ENCODE measurements at regions not wholly inside any gene's neighbourhood (a gene's known extent, or its start where the extent isn't known, plus 50 kb on each side); places are given as distances from the start of the nearest gene placed in this dataset.

- no peak for DNase-seq (ENCODE audit: low read depth)
- TF ChIP-seq CTCF (IDR thresholded peaks at IDR 0.05; ENCODE audit: low read depth, low read length, missing control alignments): peak; percentile 32
- in situ Hi-C loops (cut with HindIII; ENCODE audit: low sequenced_read_pairs): loop anchor here (5.0 kb wide), 1 partner anchor 46 kb away; no protein-coding TSS in a partner anchor
- H3K4me3 ChIP-seq (ENCODE audit: low read depth, low read length): no peak overlapping the region
Observed at GRCh38 chr13:32911506-32911905, 104.7 kb upstream of the KL start.

- in situ Hi-C loops (cut with HindIII; ENCODE audit: low sequenced_read_pairs): loop anchor here (5.0 kb wide), 1 partner anchor 43 kb away; no protein-coding TSS in a partner anchor
- no peak for TF ChIP-seq CTCF (IDR thresholded peaks at IDR 0.05; ENCODE audit: low read depth, low read length, missing control alignments)
- no peak overlapping the region for H3K4me3 ChIP-seq (ENCODE audit: low read depth, low read length)
- DNase-seq (ENCODE audit: low read depth): no peak
Observed at GRCh38 chr13:32914686-32915085, 101.5 kb upstream of the KL start.

- no peak overlapping the region for H3K4me3 ChIP-seq (ENCODE audit: low read depth, low read length)
- in situ Hi-C loops (cut with HindIII; ENCODE audit: low sequenced_read_pairs): no loop called here
- no peak for TF ChIP-seq CTCF (IDR thresholded peaks at IDR 0.05; ENCODE audit: low read depth, low read length, missing control alignments)
- DNase-seq (ENCODE audit: low read depth): no peak
Observed at GRCh38 chr13:32917504-32917903, 98.7 kb upstream of the KL start.

- in situ Hi-C loops (cut with HindIII; ENCODE audit: low sequenced_read_pairs): no loop called here
- H3K4me3 ChIP-seq (ENCODE audit: low read depth, low read length): no peak overlapping the region
- no peak for TF ChIP-seq CTCF (IDR thresholded peaks at IDR 0.05; ENCODE audit: low read depth, low read length, missing control alignments)
- DNase-seq (ENCODE audit: low read depth): no peak
Observed at GRCh38 chr13:32923725-32924124, 92.5 kb upstream of the KL start.

- in situ Hi-C loops (cut with HindIII; ENCODE audit: low sequenced_read_pairs): no loop called here
- DNase-seq (ENCODE audit: low read depth): no peak
- TF ChIP-seq CTCF (IDR thresholded peaks at IDR 0.05; ENCODE audit: low read depth, low read length, missing control alignments): no peak
- no peak overlapping the region for H3K4me3 ChIP-seq (ENCODE audit: low read depth, low read length)
Observed at GRCh38 chr13:32924886-32925285, 91.3 kb upstream of the KL start.

GRCh38 chr13:32925506-32925905 lies 90.7 kb upstream of the KL start:
- no peak overlapping the region for H3K4me3 ChIP-seq (ENCODE audit: low read depth, low read length)
- no peak for TF ChIP-seq CTCF (IDR thresholded peaks at IDR 0.05; ENCODE audit: low read depth, low read length, missing control alignments)
- in situ Hi-C loops (cut with HindIII; ENCODE audit: low sequenced_read_pairs): no loop called here

GRCh38 chr13:32932376-32932775 lies 83.8 kb upstream of the KL start:
- no peak for DNase-seq (ENCODE audit: low read depth)
- H3K4me3 ChIP-seq (ENCODE audit: low read depth, low read length): no peak overlapping the region
- in situ Hi-C loops (cut with HindIII; ENCODE audit: low sequenced_read_pairs): no loop called here
- no peak for TF ChIP-seq CTCF (IDR thresholded peaks at IDR 0.05; ENCODE audit: low read depth, low read length, missing control alignments)

More at GRCh38 chr13:32925506-32925905, 90.7 kb upstream of the KL start:
- DNase-seq (ENCODE audit: low read depth): no peak
